HepG2 (cell line): ENCODE measurements at regions not wholly inside any gene's neighbourhood (a gene's known extent, or its start where the extent isn't known, plus 50 kb on each side); places are given as distances from the start of the nearest gene placed in this dataset.

Source experiments
- ATAC-seq: fragments of 200-7000 bp; cut with Tn5 transposase; 3 replicates; pipeline ENCODE4 v1.9.1; 2020; ENCODE audit warnings: mild to moderate bottlenecking, moderate library complexity
- BruUV-seq: library from RNA; stranded (reverse); fragments of 400-500 nt; replicated peaks from 2 replicates; lab custom pipeline; 2021; lab: Mats Ljungman, UMichigan
- CTCF ChIA-PET: fragments of 300-600 bp; formaldehyde crosslinking; extraction: SDS; loops from one replicate; lab custom pipeline; 2021; ENCODE audit warnings: low total read pairs, inconsistent platforms, low intra/inter-chr PET ratio; lab: Yijun Ruan, JAX
- POLR2A ChIA-PET: fragments of 350-600 bp; sonication (Branson Sonifier 250); formaldehyde crosslinking; loops from one replicate; lab custom pipeline; 2020; ENCODE audit warnings: antibody characterized with exemption, inconsistent platforms; lab: Yijun Ruan, JAX
- DNase-seq: peaks from one replicate; pipeline ENCODE4 v3.0.0-alpha.2; 2015; ENCODE audit warnings: low spot score
- FAIRE-seq: peaks from 3 replicates; lab custom pipeline; 2011; peaks lifted over from hg19 to GRCh38; lab: Jason Lieb, UNC
- H2AFZ ChIP-seq: one replicate; pipeline ENCODE4 v1.6.1; 2011; ENCODE audit warnings: low read length, inconsistent platforms
- H3K27ac ChIP-seq: fragments of 300-600 bp; 3 replicates; pipeline ENCODE4 v1.8.0; 2011; ENCODE audit warnings: mixed run types, mild to moderate bottlenecking, mixed read lengths, low read length, inconsistent platforms; ENCODE audit not compliant: insufficient read depth; ENCODE audit errors: extremely low read length
- H3K27me3 ChIP-seq, 2 experiments: fragments of 200-600 bp in 1 of 2; 2 replicates in 1 of 2; 3 replicates in 1 of 2; pipeline versions ENCODE4 v1.6.0 to v1.8.0; 2011; ENCODE audit warnings: low read length in 2 of 2, mild to moderate bottlenecking in 2 of 2, moderate library complexity in 2 of 2, inconsistent platforms in 1 of 2; ENCODE audit not compliant: insufficient read depth in 2 of 2, control insufficient read depth in 1 of 2
- H3K36me3 ChIP-seq, 2 experiments: fragments of 200-600 bp in 1 of 2; replicated peaks in 1 of 2; 2 replicates in 1 of 2; 3 replicates in 1 of 2; pipeline versions ENCODE4 v1.5.1 to v1.8.0; 2011; ENCODE audit warnings: low read length in 2 of 2, inconsistent platforms in 1 of 2; ENCODE audit not compliant: insufficient read depth in 2 of 2, control insufficient read depth in 1 of 2
- H3K4me1 ChIP-seq: 2 replicates; pipeline ENCODE4 v1.5.1; 2012; ENCODE audit warnings: low read length, inconsistent platforms; ENCODE audit not compliant: insufficient read depth
- H3K4me2 ChIP-seq: 2 replicates; pipeline ENCODE4 v1.6.0; 2011; ENCODE audit warnings: low read depth, low read length, inconsistent platforms
- H3K4me3 ChIP-seq, 3 experiments: fragments of 200-600 bp in 1 of 3; sonication (generic), shearing (Covaris generic) in 1 of 3; replicated peaks in 1 of 3; 2 replicates each; pipeline ENCODE4 v1.5.1; 2011 to 2016; ENCODE audit warnings: low read length in 3 of 3, inconsistent platforms in 2 of 3, low read depth in 2 of 3, mild to moderate bottlenecking in 2 of 3, control low read depth in 1 of 3, mixed read lengths in 1 of 3; ENCODE audit not compliant: insufficient read depth in 1 of 3
- H3K79me2 ChIP-seq: one replicate; pipeline ENCODE4 v1.6.1; 2011; ENCODE audit warnings: low read length, inconsistent platforms; ENCODE audit not compliant: insufficient read depth
- H3K9ac ChIP-seq: 2 replicates; pipeline ENCODE4 v1.6.0; 2011; ENCODE audit warnings: mild to moderate bottlenecking, low read depth, low read length, inconsistent platforms; ENCODE audit not compliant: insufficient read depth
- H3K9me3 ChIP-seq: 2 replicates; pipeline ENCODE4 v1.5.1; 2012; ENCODE audit warnings: mild to moderate bottlenecking, low read length
- H4K20me1 ChIP-seq: 2 replicates; pipeline ENCODE4 v1.6.0; 2011; ENCODE audit warnings: inconsistent platforms, mild to moderate bottlenecking, low read length, moderate library complexity; ENCODE audit not compliant: insufficient read depth
- AHR ChIP-seq: IDR thresholded peaks from 2 replicates; pipeline ENCODE4 v1.6.1; 2018; ENCODE audit warnings: missing genetic modification reagents, missing compliant biosample characterization
- AKNA ChIP-seq: sonication (generic); formaldehyde crosslinking; IDR thresholded peaks from 2 replicates; pipeline ENCODE4 v1.4.0; 2020; ENCODE audit warnings: missing genetic modification reagents, borderline replicate concordance
- SNAPC4 ChIP-seq: sonication (generic); formaldehyde crosslinking; IDR thresholded peaks from 2 replicates; pipeline ENCODE4 v1.4.0; 2020; ENCODE audit warnings: mild to moderate bottlenecking, missing genetic modification reagents
- ZBTB1 ChIP-seq: sonication (generic); formaldehyde crosslinking; IDR thresholded peaks from 2 replicates; pipeline ENCODE4 v1.4.0; 2020; ENCODE audit warnings: missing genetic modification reagents, borderline replicate concordance
- ZMYM3 ChIP-seq: sonication (generic); formaldehyde crosslinking; IDR thresholded peaks from 2 replicates; pipeline ENCODE4 v1.5.1; 2020; ENCODE audit warnings: mild to moderate bottlenecking, missing genetic modification reagents
- ZNF350 ChIP-seq: sonication (generic); formaldehyde crosslinking; IDR thresholded peaks from 2 replicates; pipeline ENCODE4 v1.4.0; 2020; ENCODE audit warnings: mild to moderate bottlenecking, low read depth, missing genetic modification reagents, borderline replicate concordance
- WGBS: methylation state at CpG from one replicate; pipeline ENCODE4 v1.1.6; 2017; ENCODE audit warnings: low lambda C conversion rate; 5-methylcytosine and 5-hydroxymethylcytosine counted together
- in situ Hi-C: cut with HindIII; loops from 2 replicates; pipeline ENCODE4 v1.10.0; 2017; ENCODE audit warnings: low pct_unique_long_range_greater_than_20kb; ENCODE audit not compliant: extremely low pct_ligation_motif_present
- intact Hi-C: fragments of 100-400 bp; cut with micrococcal nuclease; formaldehyde crosslinking; loops from one replicate; pipeline ENCODE4 v1.10.0; 2022; ENCODE audit not compliant: unreplicated experiment
- TF ChIP-seq, protein P1 (sequence below): sonication (generic); formaldehyde crosslinking; IDR thresholded peaks from 2 replicates; pipeline ENCODE4 v1.5.1; 2020; ENCODE audit warnings: missing genetic modification reagents, mild to moderate bottlenecking, borderline replicate concordance

- intact Hi-C loops, result no loop called here
- BruUV-seq, result no TSS peak
- POLR2A ChIA-PET, result no interaction called here
- Histone ChIP-seq H4K20me1 (no peaks in the 10 kb centered on the region), H3K9ac (no peak overlapping the region), H3K79me2 (no peaks in the 10 kb centered on the region), H3K4me1 (no peaks in the 10 kb centered on the region), H3K4me3 (no peak overlapping the region), H3K9me3 (no peaks in the 10 kb centered on the region), H3K27me3 (no peaks in the 10 kb centered on the region), H2AFZ (no peak overlapping the region), H3K27ac (no peak overlapping the region), H3K4me2 (no peak overlapping the region), H3K36me3 (no peaks in the 10 kb centered on the region)
- in situ Hi-C loops, result no loop called here
- CTCF ChIA-PET, result no interaction called here
- FAIRE-seq, result no peak
- no peak for ATAC-seq
- TF ChIP-seq ZBTB1 (CRISPR knock-in tag) (no peak), ZNF350 (no peak), ZMYM3 (CRISPR knock-in tag) (no peak), SNAPC4 (CRISPR knock-in tag) (no peak), AKNA (CRISPR knock-in tag) (no peak), AHR (CRISPR knock-in tag) (no peak)
- TF ChIP-seq, protein P1, sequence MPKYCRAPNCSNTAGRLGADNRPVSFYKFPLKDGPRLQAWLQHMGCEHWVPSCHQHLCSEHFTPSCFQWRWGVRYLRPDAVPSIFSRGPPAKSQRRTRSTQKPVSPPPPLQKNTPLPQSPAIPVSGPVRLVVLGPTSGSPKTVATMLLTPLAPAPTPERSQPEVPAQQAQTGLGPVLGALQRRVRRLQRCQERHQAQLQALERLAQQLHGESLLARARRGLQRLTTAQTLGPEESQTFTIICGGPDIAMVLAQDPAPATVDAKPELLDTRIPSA, result no peak
- TF ChIP-seq, all 625 proteins: peak for 0
- WGBS, result 11% methylated on average over 8 of the region's 8 CpGs
- no peak for DNase-seq
Observed at GRCh38 chr4:147103403-147103946, 157.8 kb upstream of the TTC29 start.
